Stomach (tissue), 4 donors: ENCODE measurements at regions not wholly inside any gene's neighbourhood (a gene's known extent, or its start where the extent isn't known, plus 50 kb on each side); places are given as distances from the start of the nearest gene placed in this dataset.
"Not testable (repeated sequence)": the region's sequence is repeated elsewhere in the genome, so short reads cannot be mapped to it uniquely, and the experiment has no call there.

Experiments used
- CTCF ChIP-seq, 7 experiments: fragments of 450-650 bp in 4 of 7; fragments of 200-600 bp in 3 of 7; sonication (generic) in 3 of 7; IDR thresholded peaks; one replicate each; pipeline ENCODE4 v1.5.1; 2016 to 2019; ENCODE audit warnings: antibody characterized with exemption in 7 of 7, control low read depth in 2 of 7, mild to moderate bottlenecking in 1 of 7
- EP300 ChIP-seq: sonication (generic); formaldehyde crosslinking; IDR thresholded peaks from one replicate; pipeline ENCODE4 v1.6.1; 2017; ENCODE audit warnings: antibody characterized with exemption
- POLR2A ChIP-seq, 4 donors: fragments of 450-650 bp; IDR thresholded peaks; one replicate each; pipeline ENCODE4 v1.6.1; 2016; ENCODE audit warnings: antibody characterized with exemption in 4 of 4, control low read depth in 2 of 4, mild to moderate bottlenecking in 1 of 4, moderate library complexity in 1 of 4
- POLR2AphosphoS5 ChIP-seq, 3 donors: sonication (generic); formaldehyde crosslinking; IDR thresholded peaks; one replicate each; pipeline ENCODE4 v1.6.1; 2016; ENCODE audit warnings: antibody characterized with exemption in 3 of 3

- not testable (repeated sequence) for TF ChIP-seq POLR2A (IDR thresholded peaks at IDR 0.05); CTCF (IDR thresholded peaks at IDR 0.05); EP300; POLR2AphosphoS5 (IDR thresholded peaks at IDR 0.05)
Observed at GRCh38 chr13:68706044-68706443, 1401.6 kb upstream of the ATXN8OS start.
